HEK293 (cell line): ENCODE measurements at regions not wholly inside any gene's neighbourhood (a gene's known extent, or its start where the extent isn't known, plus 50 kb on each side); places are given as distances from the start of the nearest gene placed in this dataset.

Experiments used
- CTCF ChIA-PET: fragments of 350-600 bp; formaldehyde crosslinking; extraction: SDS; loops from one replicate; lab custom pipeline; 2021; ENCODE audit warnings: antibody characterized with exemption; lab: Yijun Ruan, JAX
- POLR2A ChIA-PET: fragments of 300-600 bp; formaldehyde crosslinking; extraction: SDS; loops from one replicate; lab custom pipeline; 2020; ENCODE audit warnings: antibody characterized with exemption, inconsistent platforms; lab: Yijun Ruan, JAX
- H3K27ac ChIP-seq: fragments of 200-500 bp; sonication (Bioruptor generic); 2 replicates; pipeline ENCODE4 v1.5.1; 2014; ENCODE audit warnings: low read depth, low read length, control low read depth, inconsistent platforms; ENCODE audit errors: extremely low read depth
- H3K36me3 ChIP-seq, 2 experiments: fragments of 200-500 bp in 1 of 2; sonication (Bioruptor generic) in 1 of 2; 1 replicate in 1 of 2; 2 replicates in 1 of 2; pipeline ENCODE4 v1.5.1; 2014 to 2017; ENCODE audit warnings: inconsistent platforms in 2 of 2, low read length in 2 of 2; ENCODE audit not compliant: control insufficient read depth in 2 of 2, insufficient read depth in 1 of 2
- H3K4me1 ChIP-seq: fragments of 200-500 bp; sonication (Bioruptor generic); 2 replicates; pipeline ENCODE4 v1.5.1; 2014; ENCODE audit warnings: mild to moderate bottlenecking, low read length, inconsistent platforms; ENCODE audit not compliant: control insufficient read depth, insufficient read depth
- H3K4me3 ChIP-seq: 2 replicates; pipeline ENCODE4 v1.5.1; 2011; ENCODE audit warnings: low read depth, mild to moderate bottlenecking, control low read depth, low read length, moderate library complexity
- H3K9me3 ChIP-seq: fragments of 200-500 bp; sonication (Bioruptor generic); 2 replicates; pipeline ENCODE4 v1.5.1; 2014; ENCODE audit warnings: low read depth, low read length, inconsistent platforms; ENCODE audit not compliant: control insufficient read depth, insufficient read depth
- GLIS2 ChIP-seq: fragments of 450-650 bp; formaldehyde crosslinking; IDR thresholded peaks from 2 replicates; pipeline ENCODE4 v1.5.1; 2016; ENCODE audit warnings: missing biosample characterization, missing genetic modification characterization
- INSM2 ChIP-seq: fragments of 450-650 bp; formaldehyde crosslinking; IDR thresholded peaks from 2 replicates; pipeline ENCODE4 v1.5.1; 2016; ENCODE audit warnings: missing biosample characterization, missing genetic modification characterization
- SP3 ChIP-seq: fragments of 450-650 bp; formaldehyde crosslinking; IDR thresholded peaks from 2 replicates; pipeline ENCODE4 v1.5.1; 2016; ENCODE audit warnings: missing biosample characterization, missing genetic modification characterization
- TRIM28 ChIP-seq: IDR thresholded peaks from 2 replicates; pipeline ENCODE4 v1.6.1; 2011; ENCODE audit warnings: low read length, control low read depth, borderline replicate concordance
- YY2 ChIP-seq: fragments of 450-650 bp; formaldehyde crosslinking; IDR thresholded peaks from 2 replicates; pipeline ENCODE4 v1.5.1; 2016; ENCODE audit warnings: missing biosample characterization, missing genetic modification characterization
- ZBTB17 ChIP-seq: fragments of 450-650 bp; formaldehyde crosslinking; IDR thresholded peaks from 2 replicates; pipeline ENCODE4 v1.5.1; 2016; ENCODE audit warnings: missing biosample characterization, missing genetic modification characterization
- ZEB2 ChIP-seq: fragments of 450-650 bp; formaldehyde crosslinking; IDR thresholded peaks from 2 replicates; pipeline ENCODE4 v1.5.1; 2016; ENCODE audit warnings: missing biosample characterization, missing genetic modification characterization
- ZIC2 ChIP-seq: fragments of 450-650 bp; formaldehyde crosslinking; IDR thresholded peaks from 2 replicates; pipeline ENCODE4 v1.5.1; 2016; ENCODE audit warnings: missing biosample characterization, missing genetic modification characterization
- ZNF140 ChIP-seq: fragments of 450-650 bp; formaldehyde crosslinking; IDR thresholded peaks from 2 replicates; pipeline ENCODE4 v1.5.1; 2016; ENCODE audit warnings: missing biosample characterization, missing genetic modification characterization
- ZNF175 ChIP-seq: fragments of 450-650 bp; formaldehyde crosslinking; IDR thresholded peaks from 2 replicates; pipeline ENCODE4 v1.5.1; 2016; ENCODE audit warnings: missing biosample characterization, missing genetic modification characterization
- ZNF239 ChIP-seq: fragments of 450-650 bp; formaldehyde crosslinking; IDR thresholded peaks from 2 replicates; pipeline ENCODE4 v1.5.1; 2016; ENCODE audit warnings: missing biosample characterization, missing genetic modification characterization
- ZNF280D ChIP-seq: fragments of 450-650 bp; formaldehyde crosslinking; IDR thresholded peaks from 2 replicates; pipeline ENCODE4 v1.5.1; 2016; ENCODE audit warnings: missing biosample characterization, missing genetic modification characterization
- ZNF350 ChIP-seq: fragments of 450-650 bp; formaldehyde crosslinking; IDR thresholded peaks from 2 replicates; pipeline ENCODE4 v1.5.0; 2017; ENCODE audit warnings: missing biosample characterization, mild to moderate bottlenecking, missing genetic modification characterization
- ZNF391 ChIP-seq: fragments of 450-650 bp; formaldehyde crosslinking; IDR thresholded peaks from 2 replicates; pipeline ENCODE4 v1.5.1; 2016; ENCODE audit warnings: low read depth, missing biosample characterization, missing genetic modification characterization, borderline replicate concordance
- ZNF423 ChIP-seq: fragments of 450-650 bp; formaldehyde crosslinking; IDR thresholded peaks from 2 replicates; pipeline ENCODE4 v1.5.1; 2016; ENCODE audit warnings: missing biosample characterization, missing genetic modification characterization
- ZNF449 ChIP-seq: fragments of 450-650 bp; formaldehyde crosslinking; IDR thresholded peaks from 2 replicates; pipeline ENCODE4 v1.5.1; 2017; ENCODE audit warnings: missing biosample characterization, mild to moderate bottlenecking, missing genetic modification characterization, moderate library complexity
- ZNF529 ChIP-seq: fragments of 450-650 bp; formaldehyde crosslinking; IDR thresholded peaks from 2 replicates; pipeline ENCODE4 v1.5.1; 2017; ENCODE audit warnings: missing genetic modification characterization, missing biosample characterization; ENCODE audit not compliant: insufficient replicate concordance
- ZSCAN16 ChIP-seq: fragments of 450-650 bp; formaldehyde crosslinking; IDR thresholded peaks from 2 replicates; pipeline ENCODE4 v1.5.1; 2016; ENCODE audit warnings: missing biosample characterization, missing genetic modification characterization
- TF ChIP-seq, protein P1 (sequence below): fragments of 450-650 bp; formaldehyde crosslinking; IDR thresholded peaks from 2 replicates; pipeline ENCODE4 v1.5.1; 2016; ENCODE audit warnings: missing biosample characterization, missing genetic modification characterization
- TF ChIP-seq, protein P2 (sequence below): fragments of 450-650 bp; formaldehyde crosslinking; IDR thresholded peaks from 2 replicates; pipeline ENCODE4 v1.5.1; 2016; ENCODE audit warnings: missing biosample characterization, missing genetic modification characterization
- TF ChIP-seq, protein P3 (sequence below): fragments of 450-650 bp; formaldehyde crosslinking; IDR thresholded peaks from 2 replicates; pipeline ENCODE4 v1.5.1; 2016; ENCODE audit warnings: missing biosample characterization, missing genetic modification characterization

- no peak for TF ChIP-seq ZNF280D
- TF ChIP-seq ZNF391 (tag by site-specific recombination) = no peak
- TF ChIP-seq SP3 = no peak
- TF ChIP-seq ZSCAN16 (tag by site-specific recombination) = no peak
- TF ChIP-seq ZIC2 (tag by site-specific recombination) = no peak
- TF ChIP-seq YY2 (tag by site-specific recombination) = no peak
- TF ChIP-seq, protein P1, sequence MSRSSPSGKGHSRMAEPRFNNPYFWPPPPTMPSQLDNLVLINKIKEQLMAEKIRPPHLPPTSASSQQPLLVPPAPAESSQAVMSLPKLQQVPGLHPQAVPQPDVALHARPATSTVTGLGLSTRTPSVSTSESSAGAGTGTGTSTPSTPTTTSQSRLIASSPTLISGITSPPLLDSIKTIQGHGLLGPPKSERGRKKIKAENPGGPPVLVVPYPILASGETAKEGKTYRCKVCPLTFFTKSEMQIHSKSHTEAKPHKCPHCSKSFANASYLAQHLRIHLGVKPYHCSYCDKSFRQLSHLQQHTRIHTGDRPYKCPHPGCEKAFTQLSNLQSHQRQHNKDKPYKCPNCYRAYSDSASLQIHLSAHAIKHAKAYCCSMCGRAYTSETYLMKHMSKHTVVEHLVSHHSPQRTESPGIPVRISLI (tag by site-specific recombination) = no peak
- TF ChIP-seq ZNF423 (tag by site-specific recombination) = no peak
- TF ChIP-seq, all 188 proteins: peak for 0
Observed at GRCh38 chr2:129205176-129205575, 774.3 kb upstream of the RAB6C start (continued).

DNA sequence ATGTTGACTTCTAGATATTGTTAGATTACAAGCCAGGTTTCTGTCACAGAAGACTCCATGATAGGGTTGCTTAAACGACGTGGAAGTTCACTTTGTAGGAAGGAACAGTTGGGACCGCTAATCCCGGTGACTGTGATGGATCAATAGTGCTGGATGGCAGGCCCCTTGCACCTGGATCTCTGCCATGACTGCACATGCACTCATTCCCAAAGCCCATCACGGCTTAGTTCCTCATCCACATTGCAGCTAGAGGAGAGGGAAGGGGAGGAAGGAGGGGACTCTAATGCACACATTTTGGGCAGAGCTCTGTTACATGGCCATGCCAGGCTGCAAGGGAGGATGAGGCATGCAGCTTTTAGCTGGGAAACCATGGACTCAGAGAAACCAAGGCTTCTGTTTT lies 773.7 kb upstream of the RAB6C start:
- Histone ChIP-seq H3K27ac (no peak overlapping the region), H3K4me1 (no peaks in the 10 kb centered on the region), H3K4me3 (no peak overlapping the region), H3K9me3 (no peaks in the 10 kb centered on the region), H3K36me3 (no peaks in the 10 kb centered on the region)
- ChIA-PET POLR2A (no interaction called here), CTCF (no interaction called here)
- no peak for TF ChIP-seq GLIS2 (tag by site-specific recombination)
- TF ChIP-seq ZNF239 = no peak
- no peak for TF ChIP-seq ZEB2 (tag by site-specific recombination)
- no peak for TF ChIP-seq ZNF449 (tag by site-specific recombination)
- TF ChIP-seq, protein P2, sequence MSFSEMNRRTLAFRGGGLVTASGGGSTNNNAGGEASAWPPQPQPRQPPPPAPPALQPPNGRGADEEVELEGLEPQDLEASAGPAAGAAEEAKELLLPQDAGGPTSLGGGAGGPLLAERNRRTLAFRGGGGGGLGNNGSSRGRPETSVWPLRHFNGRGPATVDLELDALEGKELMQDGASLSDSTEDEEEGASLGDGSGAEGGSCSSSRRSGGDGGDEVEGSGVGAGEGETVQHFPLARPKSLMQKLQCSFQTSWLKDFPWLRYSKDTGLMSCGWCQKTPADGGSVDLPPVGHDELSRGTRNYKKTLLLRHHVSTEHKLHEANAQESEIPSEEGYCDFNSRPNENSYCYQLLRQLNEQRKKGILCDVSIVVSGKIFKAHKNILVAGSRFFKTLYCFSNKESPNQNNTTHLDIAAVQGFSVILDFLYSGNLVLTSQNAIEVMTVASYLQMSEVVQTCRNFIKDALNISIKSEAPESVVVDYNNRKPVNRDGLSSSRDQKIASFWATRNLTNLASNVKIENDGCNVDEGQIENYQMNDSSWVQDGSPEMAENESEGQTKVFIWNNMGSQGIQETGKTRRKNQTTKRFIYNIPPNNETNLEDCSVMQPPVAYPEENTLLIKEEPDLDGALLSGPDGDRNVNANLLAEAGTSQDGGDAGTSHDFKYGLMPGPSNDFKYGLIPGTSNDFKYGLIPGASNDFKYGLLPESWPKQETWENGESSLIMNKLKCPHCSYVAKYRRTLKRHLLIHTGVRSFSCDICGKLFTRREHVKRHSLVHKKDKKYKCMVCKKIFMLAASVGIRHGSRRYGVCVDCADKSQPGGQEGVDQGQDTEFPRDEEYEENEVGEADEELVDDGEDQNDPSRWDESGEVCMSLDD = no peak
- TF ChIP-seq, protein P3, sequence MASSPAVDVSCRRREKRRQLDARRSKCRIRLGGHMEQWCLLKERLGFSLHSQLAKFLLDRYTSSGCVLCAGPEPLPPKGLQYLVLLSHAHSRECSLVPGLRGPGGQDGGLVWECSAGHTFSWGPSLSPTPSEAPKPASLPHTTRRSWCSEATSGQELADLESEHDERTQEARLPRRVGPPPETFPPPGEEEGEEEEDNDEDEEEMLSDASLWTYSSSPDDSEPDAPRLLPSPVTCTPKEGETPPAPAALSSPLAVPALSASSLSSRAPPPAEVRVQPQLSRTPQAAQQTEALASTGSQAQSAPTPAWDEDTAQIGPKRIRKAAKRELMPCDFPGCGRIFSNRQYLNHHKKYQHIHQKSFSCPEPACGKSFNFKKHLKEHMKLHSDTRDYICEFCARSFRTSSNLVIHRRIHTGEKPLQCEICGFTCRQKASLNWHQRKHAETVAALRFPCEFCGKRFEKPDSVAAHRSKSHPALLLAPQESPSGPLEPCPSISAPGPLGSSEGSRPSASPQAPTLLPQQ (tag by site-specific recombination) = no peak
- no peak for TF ChIP-seq TRIM28
- no peak for TF ChIP-seq ZNF140 (tag by site-specific recombination)
- TF ChIP-seq ZNF175 (tag by site-specific recombination) = no peak
- no peak for TF ChIP-seq ZBTB17 (tag by site-specific recombination)
- TF ChIP-seq ZNF350 (tag by site-specific recombination) = no peak
- TF ChIP-seq INSM2 (tag by site-specific recombination) = no peak
- no peak for TF ChIP-seq ZNF529
